GM18861 (cell line): ENCODE measurements at regions not wholly inside any gene's neighbourhood (a gene's known extent, or its start where the extent isn't known, plus 50 kb on each side); places are given as distances from the start of the nearest gene placed in this dataset.
"Not testable (repeated sequence)": the region's sequence is repeated elsewhere in the genome, so short reads cannot be mapped to it uniquely, and the experiment has no call there.

ENCODE experiments used
- ATAC-seq: cut with Tn5 transposase; IDR thresholded peaks from one replicate; pipeline ENCODE4 v1.9.1; 2021; ENCODE audit not compliant: unreplicated experiment

- ATAC-seq = no peak
Measured at GRCh38 chr2:234409590-234409989, 87.3 kb downstream of the ARL4C start.

DNA sequence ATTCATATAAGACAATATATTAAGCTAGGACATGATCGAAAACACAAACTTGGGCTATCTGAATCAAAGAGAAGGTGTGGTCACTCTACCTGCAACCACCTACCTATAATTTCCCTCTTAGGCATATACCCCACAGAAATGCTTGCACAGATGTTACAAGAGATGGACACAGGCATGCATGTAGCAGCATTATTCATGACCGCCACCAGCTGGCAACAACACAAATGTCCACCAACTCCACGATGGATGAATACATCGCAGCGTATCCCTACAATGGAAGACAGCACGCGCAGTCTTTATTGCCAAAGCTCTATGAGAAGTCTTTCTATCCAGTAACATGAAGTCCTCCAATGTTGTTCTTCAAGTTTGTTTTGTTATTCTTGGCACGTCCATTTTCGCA, 90.8 kb downstream of the ARL4C start:
- ATAC-seq = no peak

- ATAC-seq = no peak
Measured at GRCh38 chr2:234405462-234405861, 91.4 kb downstream of the ARL4C start.

DNA sequence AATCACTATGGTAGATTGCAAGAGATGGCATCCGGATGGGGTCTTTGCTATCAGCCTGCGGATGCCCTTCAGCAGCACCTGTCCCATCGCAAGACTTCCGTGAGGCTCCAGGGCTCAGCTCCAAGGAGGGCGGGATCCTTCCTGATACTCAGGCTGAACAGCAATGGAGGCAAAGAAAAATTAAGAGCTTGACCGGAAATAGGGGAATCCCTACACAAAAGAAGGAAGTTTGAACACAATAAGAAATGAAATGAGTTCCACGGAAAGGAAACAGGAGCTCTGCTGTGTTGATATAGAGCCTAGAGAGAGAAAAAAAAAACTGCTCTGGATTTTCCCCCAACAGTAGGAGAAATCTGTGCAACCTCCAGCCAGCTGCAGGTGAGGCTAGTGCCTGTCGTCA, 91.9 kb downstream of the ARL4C start:
- no peak for ATAC-seq

DNA sequence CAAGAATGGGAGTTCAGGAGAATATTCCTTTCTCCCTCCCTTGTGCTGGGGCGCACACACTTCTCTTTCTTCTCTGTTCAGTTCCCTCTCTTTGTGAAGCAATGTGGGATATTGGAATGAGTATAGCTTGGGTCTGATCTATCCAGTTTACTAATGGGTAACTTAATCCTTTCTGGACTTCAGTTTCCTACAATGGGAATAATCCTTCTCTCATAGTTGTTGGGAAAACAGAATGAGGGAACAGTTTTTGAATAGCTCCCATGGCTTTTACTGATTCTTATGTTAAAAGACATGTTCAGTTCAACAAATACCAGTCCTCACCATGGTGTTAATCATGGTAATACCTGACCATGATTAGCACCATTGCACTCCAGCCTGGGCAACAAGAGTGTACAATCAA, 93.1 kb downstream of the ARL4C start:
- no peak for ATAC-seq

- ATAC-seq = no peak
Measured at GRCh38 chr2:234403074-234403473, 93.8 kb downstream of the ARL4C start.

DNA sequence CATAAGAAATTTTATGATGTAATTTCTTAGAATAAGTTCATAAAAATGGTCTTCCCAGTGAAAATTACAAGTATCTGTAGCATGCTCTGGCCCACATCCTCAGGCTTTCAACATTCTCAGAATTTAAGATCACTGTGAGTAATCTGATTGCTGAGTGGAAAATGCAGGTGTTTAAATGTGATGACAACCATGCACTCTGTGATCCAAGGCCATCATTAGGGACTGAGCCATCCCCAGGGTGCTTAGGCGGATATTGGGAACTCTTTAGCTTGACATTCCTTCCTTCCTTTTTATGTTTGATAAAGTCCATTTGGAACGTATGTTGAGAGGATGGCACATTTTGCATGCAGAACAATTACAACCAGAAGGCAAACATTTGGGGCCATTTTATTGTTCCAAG, 95.5 kb downstream of the ARL4C start:
- ATAC-seq = no peak

- ATAC-seq = no peak
Measured at GRCh38 chr2:234399451-234400246, 97.2 kb downstream of the ARL4C start.

- no peak for ATAC-seq
Measured at GRCh38 chr2:234398531-234398930, 98.3 kb downstream of the ARL4C start.

- ATAC-seq = no peak
Measured at GRCh38 chr2:234395891-234396420, 100.9 kb downstream of the ARL4C start.

DNA sequence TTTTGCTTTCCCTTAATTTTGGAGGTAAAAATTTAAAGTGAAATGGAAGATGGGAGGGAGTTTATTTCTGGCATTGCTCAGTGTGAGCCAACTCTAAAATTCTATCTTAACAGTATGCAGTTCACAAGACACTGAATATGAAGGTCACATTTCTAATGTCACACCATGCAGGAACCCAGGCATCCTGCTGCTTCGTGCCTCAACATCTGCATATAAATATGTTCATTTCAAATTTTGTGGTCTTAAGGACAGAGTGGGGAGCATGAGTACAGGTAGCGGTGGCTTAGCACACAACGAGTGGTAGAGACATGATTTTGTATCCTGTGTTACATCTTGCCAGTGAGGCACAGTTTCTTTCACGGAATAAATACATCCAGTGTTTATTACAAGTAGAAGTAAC, 102.4 kb downstream of the ARL4C start:
- no peak for ATAC-seq

GRCh38 chr2:234393354-234393753, 103.5 kb downstream of the ARL4C start:
- ATAC-seq = no peak

DNA sequence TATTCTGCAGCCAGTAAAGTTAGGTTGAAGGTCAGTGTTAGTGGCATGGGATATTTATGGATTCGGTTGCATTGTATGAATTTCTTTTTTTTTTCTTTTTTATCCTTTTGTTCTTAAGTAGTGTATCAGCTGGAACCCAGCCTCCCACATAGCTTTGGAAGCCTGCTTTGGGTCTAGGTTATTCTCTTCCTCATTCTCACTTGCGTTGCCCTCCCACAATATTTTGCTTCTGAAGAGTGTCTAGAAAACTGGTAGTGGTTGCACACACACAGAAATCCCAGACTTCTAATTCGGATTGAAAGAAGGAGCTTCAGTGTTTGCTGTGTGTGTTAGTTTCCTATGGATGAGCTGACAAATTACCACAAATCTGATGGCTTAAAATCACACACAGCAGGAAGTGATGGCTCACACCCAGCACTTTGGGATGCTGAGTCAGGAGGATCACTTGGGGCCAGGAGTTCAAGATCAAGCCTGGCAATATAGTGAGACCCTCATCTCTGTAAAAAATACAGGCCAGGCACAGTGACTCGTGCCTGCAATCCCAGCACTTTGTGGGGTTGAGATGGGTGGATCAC, 104.8 kb downstream of the ARL4C start:
- no peak for ATAC-seq

- ATAC-seq = no peak
Measured at GRCh38 chr2:234391625-234392024, 105.3 kb downstream of the ARL4C start.

DNA sequence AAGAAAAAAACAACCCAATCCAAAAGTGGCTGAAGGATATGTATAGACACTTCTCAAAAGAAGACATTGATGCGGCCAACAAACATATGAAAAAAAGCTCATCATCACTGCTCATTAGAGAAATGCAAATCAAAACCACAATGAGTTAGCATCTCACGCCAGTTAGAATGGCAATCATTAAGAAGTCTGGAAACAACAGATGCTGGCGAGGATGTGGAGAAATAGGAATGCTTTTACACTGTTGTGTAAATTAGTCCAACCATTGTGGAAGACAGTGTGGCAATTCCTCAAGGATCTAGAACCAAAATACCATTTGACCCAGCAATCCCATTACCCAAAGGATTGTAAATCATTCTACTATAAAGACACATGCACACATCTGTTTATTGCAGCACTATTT, 107.2 kb downstream of the ARL4C start:
- ATAC-seq = not testable (repeated sequence)

DNA sequence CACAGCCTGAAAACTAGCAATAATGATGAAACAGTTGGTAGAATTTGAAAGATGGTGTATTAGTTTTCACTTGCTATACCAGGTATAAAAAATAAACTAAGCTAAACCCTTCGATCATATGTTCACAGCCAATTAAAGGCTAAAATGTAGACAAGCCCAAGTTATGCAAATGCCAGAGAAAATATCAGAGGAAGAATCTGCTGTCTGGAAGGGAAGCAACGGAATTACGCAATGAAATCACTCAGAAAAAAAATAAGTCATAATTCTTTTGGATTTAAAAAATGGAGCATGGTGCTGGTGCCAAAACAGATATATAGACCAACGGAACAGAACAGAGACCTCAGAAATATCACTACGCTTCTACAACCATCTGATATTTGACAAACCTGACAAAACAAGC, 108.3 kb downstream of the ARL4C start:
- no peak for ATAC-seq

- ATAC-seq = no peak
Measured at GRCh38 chr2:234386971-234387370, 109.9 kb downstream of the ARL4C start.

- no peak for ATAC-seq
Measured at GRCh38 chr2:234382131-234382530, 114.8 kb downstream of the ARL4C start.

DNA sequence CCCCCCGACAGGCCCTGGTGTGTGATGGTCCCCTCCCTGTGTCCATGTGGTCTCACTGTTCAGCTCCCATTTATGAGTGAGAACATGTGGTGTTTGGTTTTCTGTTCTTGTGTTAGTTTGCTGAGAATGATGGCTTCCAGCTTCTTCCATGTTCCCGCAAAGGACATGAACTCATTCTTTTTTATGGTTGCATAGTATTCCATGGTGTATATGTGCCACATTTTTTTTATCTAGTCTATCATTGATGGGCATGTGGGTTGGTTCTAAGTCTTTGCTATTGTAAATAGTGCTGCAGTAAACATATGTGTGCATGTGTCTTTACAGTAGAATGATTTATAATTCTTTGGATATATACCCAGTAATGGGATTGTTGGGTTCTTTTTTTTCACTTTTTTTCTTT, 117.9 kb downstream of the ARL4C start:
- not testable (repeated sequence) for ATAC-seq

- ATAC-seq = no peak
Measured at GRCh38 chr2:234378440-234378839, 118.4 kb downstream of the ARL4C start.

- ATAC-seq = no peak
Measured at GRCh38 chr2:234377761-234378391, 119.0 kb downstream of the ARL4C start.

GRCh38 chr2:234376229-234376628, 120.7 kb downstream of the ARL4C start:
- no peak for ATAC-seq
